SK-N-DZ (cell line): ENCODE measurements at regions not wholly inside any gene's neighbourhood (a gene's known extent, or its start where the extent isn't known, plus 50 kb on each side); places are given as distances from the start of the nearest gene placed in this dataset.
A peak's percentile ranks its signal among the peaks of the same experiment; 100 is the strongest.

ENCODE experiments used
- DNase-seq: peaks from one replicate; pipeline ENCODE4 v3.0.0-alpha.2; 2015; ENCODE audit warnings: low spot score

- no peak for DNase-seq
Observed at GRCh38 chr3:6177417-6177816, 683.5 kb upstream of the GRM7 start.

- DNase-seq, result no peak
Observed at GRCh38 chr3:6179761-6180160, 681.2 kb upstream of the GRM7 start.

- DNase-seq, result no peak
Observed at GRCh38 chr3:6180171-6180570, 680.7 kb upstream of the GRM7 start.

GRCh38 chr3:6182476-6182875 is 678.4 kb upstream of the GRM7 start:
- DNase-seq, result peak; percentile 35

- DNase-seq, result no peak
Observed at GRCh38 chr3:6182909-6183308, 678.0 kb upstream of the GRM7 start.

GRCh38 chr3:6189384-6189783 is 671.5 kb upstream of the GRM7 start:
- DNase-seq, result no peak

GRCh38 chr3:6204891-6205290 is 656.0 kb upstream of the GRM7 start:
- DNase-seq, result no peak

- DNase-seq, result no peak
Observed at GRCh38 chr3:6216135-6217026, 644.5 kb upstream of the GRM7 start.

- no peak for DNase-seq
Observed at GRCh38 chr3:6220447-6220846, 640.5 kb upstream of the GRM7 start.

- no peak for DNase-seq
Observed at GRCh38 chr3:6222069-6222468, 638.8 kb upstream of the GRM7 start.

- no peak for DNase-seq
Observed at GRCh38 chr3:6223572-6223971, 637.3 kb upstream of the GRM7 start.

- DNase-seq, result no peak
Observed at GRCh38 chr3:6228958-6229683, 631.8 kb upstream of the GRM7 start.

GRCh38 chr3:6229778-6230410 is 631.0 kb upstream of the GRM7 start:
- no peak for DNase-seq

GRCh38 chr3:6242104-6242503 is 618.8 kb upstream of the GRM7 start:
- no peak for DNase-seq

- peak; percentile 72 for DNase-seq
Observed at GRCh38 chr3:6248528-6248927, 612.4 kb upstream of the GRM7 start.

GRCh38 chr3:6249679-6250078 is 611.2 kb upstream of the GRM7 start:
- no peak for DNase-seq

GRCh38 chr3:6250167-6250566 is 610.7 kb upstream of the GRM7 start:
- DNase-seq, result no peak

GRCh38 chr3:6251612-6252400 is 609.1 kb upstream of the GRM7 start:
- DNase-seq, result no peak

- no peak for DNase-seq
Observed at GRCh38 chr3:6254490-6254889, 606.4 kb upstream of the GRM7 start.

- DNase-seq, result no peak
Observed at GRCh38 chr3:6255229-6255628, 605.7 kb upstream of the GRM7 start.

- DNase-seq, result no peak
Observed at GRCh38 chr3:6260551-6261191, 600.2 kb upstream of the GRM7 start.
